Lower leg skin (tissue), 4 donors: ENCODE measurements at regions not wholly inside any gene's neighbourhood (a gene's known extent, or its start where the extent isn't known, plus 50 kb on each side); places are given as distances from the start of the nearest gene placed in this dataset.

Source experiments
- DNase-seq, 2 donors: peaks; one replicate each; pipeline ENCODE4 v3.0.0-alpha.2; 2019; ENCODE audit warnings: low spot score in 2 of 2
- H3K4me3 ChIP-seq: fragments of 200-600 bp; sonication (generic); 2 replicates; pipeline ENCODE4 v1.5.1; 2017; ENCODE audit warnings: mild to moderate bottlenecking, low read depth; ENCODE audit not compliant: poor library complexity, severe bottlenecking
- CTCF ChIP-seq, 3 donors: fragments of 450-650 bp; IDR thresholded peaks; one replicate each; pipeline ENCODE4 v1.5.1; 2016; ENCODE audit warnings: antibody characterized with exemption in 3 of 3, mild to moderate bottlenecking in 3 of 3, moderate library complexity in 2 of 3
- POLR2A ChIP-seq, 2 donors: fragments of 450-650 bp; IDR thresholded peaks; one replicate each; pipeline ENCODE4 v1.6.1; 2016 to 2017; ENCODE audit warnings: antibody characterized with exemption in 2 of 2, mild to moderate bottlenecking in 1 of 2, moderate library complexity in 1 of 2
- WGBS, 2 donors: methylation state at CpG; one replicate each; pipeline ENCODE4 v1.1.5; 2018; 5-methylcytosine and 5-hydroxymethylcytosine counted together
- intact Hi-C: fragments of 100-400 bp; cut with DNase I; formaldehyde crosslinking; loops from one replicate; pipeline ENCODE4 v1.15.0; 2023; ENCODE audit warnings: low total_unique reads

DNA sequence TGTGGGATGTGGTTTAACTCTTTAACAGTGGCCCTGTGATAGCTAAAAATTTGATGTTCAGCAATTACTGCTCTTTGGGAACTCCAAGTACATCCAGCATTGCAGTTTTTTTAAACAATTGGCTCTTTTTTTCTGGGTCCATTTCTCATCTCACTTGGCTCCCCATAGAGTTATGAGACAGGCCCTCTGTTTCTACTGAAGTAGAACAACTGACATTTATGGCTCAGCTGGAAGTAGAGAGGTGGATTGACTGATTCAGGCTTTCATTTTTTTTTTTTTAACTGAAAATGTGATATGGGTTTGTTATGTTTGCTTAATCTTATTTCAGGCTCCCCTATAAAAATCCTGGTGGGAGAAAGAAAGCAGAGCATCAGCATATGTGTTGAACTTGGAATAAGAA, 96.6 kb upstream of the CD180 start:
- DNase-seq = no peak
- intact Hi-C loops = no loop called here
- H3K4me3 ChIP-seq = no peak overlapping the region
- no peak for TF ChIP-seq POLR2A (IDR thresholded peaks at IDR 0.05)
- TF ChIP-seq CTCF (IDR thresholded peaks at IDR 0.05) = no peak

DNA sequence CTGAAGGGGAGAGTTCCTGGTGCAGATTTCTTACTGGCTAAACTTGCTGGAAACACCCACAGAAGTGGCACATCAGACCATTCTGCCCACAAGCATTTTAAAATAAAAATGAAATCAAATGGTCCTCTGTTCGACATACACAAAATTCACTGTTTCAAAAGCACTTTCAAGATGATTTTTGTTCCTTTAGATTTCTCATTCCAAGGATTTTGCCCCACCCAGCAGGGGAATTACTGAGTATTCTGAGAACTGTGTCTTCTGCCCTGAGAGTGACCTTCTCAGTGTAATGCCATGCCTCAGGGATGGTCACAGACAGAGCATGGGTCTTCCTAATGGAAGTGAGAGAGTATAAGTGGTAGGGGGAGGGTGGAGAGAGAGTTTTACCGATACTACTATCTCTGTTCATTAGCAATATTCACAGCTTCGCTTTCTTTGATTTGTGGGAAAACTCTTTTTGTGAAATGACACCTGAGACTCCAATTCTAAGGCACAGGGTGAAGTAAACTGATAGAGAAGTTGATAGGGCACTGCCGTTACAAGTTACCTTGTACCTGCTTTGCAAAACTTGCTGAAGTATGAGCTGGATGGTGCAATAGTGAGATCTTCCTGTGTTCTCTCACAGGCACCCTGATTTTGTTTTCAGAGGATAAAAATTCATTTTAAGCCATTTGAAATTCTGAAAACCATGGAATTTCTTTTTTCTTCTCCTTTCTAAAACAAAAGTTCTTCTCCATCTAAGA, 95.8 kb upstream of the CD180 start:
- no peak overlapping the region for H3K4me3 ChIP-seq
- no peak for DNase-seq
- intact Hi-C loops = no loop called here
- 83 to 88% methylated on average over 4 of the region's 4 CpGs for WGBS, 2 donors
- TF ChIP-seq CTCF (IDR thresholded peaks at IDR 0.05) (no peak), POLR2A (IDR thresholded peaks at IDR 0.05) (no peak)

DNA sequence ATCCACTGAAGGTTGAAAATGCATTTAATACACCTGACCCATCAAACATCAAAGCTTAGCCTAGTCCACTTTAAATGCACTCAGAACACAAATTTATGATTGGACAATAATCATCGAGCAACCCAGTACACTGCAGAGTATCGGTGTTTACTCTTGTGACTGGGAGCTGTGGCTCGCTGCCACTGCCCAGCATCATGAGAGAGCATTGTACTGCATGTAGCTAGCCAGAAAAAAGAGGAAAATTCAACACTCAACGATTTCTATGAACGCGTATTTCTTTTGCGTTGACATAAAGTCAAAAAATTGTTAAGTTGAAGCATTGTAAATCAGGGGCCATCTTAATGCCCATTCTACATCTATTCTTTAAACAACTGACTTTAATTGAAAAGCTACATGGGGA, 95.1 kb upstream of the CD180 start:
- no peak overlapping the region for H3K4me3 ChIP-seq
- no peak for DNase-seq
- intact Hi-C loops = no loop called here
- TF ChIP-seq CTCF (IDR thresholded peaks at IDR 0.05) = no peak
- 93% methylated on average over 7 of the region's 7 CpGs for WGBS, 2 donors

DNA sequence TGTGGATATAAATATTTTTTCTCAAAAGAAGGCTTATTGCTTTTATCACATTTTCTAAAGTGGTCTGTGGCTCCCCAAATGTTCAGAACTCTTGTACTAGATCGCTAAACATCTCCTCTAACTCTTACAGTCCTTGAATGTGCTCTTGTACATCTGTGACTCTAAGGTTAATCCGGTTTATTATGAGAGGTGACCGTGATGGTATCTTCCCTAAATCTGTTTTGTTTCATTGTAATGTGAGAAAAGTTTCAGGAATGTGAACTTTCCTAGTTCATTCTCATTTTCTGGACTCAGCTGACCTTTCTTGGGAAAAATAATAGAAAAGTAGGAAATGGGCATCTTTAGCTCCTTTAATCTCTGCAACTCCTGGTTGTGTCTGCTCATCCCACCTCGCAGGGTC, 94.5 kb upstream of the CD180 start:
- no peak for DNase-seq
- 79 to 92% methylated on average over 4 of the region's 4 CpGs for WGBS, 2 donors
- no peak for TF ChIP-seq POLR2A (IDR thresholded peaks at IDR 0.05)
- TF ChIP-seq CTCF (IDR thresholded peaks at IDR 0.05) = no peak
- H3K4me3 ChIP-seq = no peak overlapping the region
- intact Hi-C loops = no loop called here

- no peak overlapping the region for H3K4me3 ChIP-seq
- TF ChIP-seq CTCF (IDR thresholded peaks at IDR 0.05) (no peak), POLR2A (IDR thresholded peaks at IDR 0.05) (no peak)
- WGBS, 2 donors = 76 to 78% methylated on average over 3 of the region's 3 CpGs
- intact Hi-C loops = no loop called here
- DNase-seq = no peak
These were observed 94.1 kb upstream of the CD180 start for GRCh38 chr5:67290655-67291054.
